ENCODE measurements at regions not wholly inside any gene's neighbourhood (a gene's known extent, or its start where the extent isn't known, plus 50 kb on each side); places are given as distances from the start of the nearest gene placed in this dataset.

DNA sequence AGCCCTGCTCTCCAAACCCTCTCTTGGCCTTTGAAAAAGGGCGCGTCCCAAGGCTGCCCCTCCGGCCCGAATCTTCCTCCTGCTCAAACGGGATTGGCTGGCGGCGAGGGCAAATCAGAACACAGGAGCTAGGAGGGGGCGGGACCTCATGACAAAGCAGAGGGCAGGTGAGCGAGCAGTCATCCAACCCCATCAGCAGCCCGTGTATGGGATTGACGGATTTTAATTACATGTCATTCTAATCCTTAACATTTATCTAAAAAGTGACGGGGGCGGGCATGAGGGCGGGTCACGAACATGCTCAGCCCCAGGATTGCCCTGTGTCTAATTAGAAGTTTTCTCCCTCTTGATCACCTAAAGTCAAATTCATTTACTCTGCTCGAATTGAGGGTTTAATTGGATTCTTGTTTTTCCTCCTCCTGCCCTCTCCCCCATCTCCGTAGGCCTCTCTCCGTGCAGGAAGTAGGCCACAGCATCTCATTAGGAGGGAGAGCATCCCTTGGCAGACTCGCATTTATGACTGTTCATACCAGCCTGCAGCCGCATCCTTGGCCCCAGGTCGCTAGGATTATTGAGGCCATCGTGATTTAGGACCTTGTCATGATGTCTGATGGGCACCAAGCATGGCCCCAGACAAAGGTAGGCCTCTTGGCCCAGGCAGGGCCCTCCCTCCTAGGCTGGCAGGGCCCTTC, 147.1 kb downstream of the CHST1 start:
- no peak for DNase-seq

DNA sequence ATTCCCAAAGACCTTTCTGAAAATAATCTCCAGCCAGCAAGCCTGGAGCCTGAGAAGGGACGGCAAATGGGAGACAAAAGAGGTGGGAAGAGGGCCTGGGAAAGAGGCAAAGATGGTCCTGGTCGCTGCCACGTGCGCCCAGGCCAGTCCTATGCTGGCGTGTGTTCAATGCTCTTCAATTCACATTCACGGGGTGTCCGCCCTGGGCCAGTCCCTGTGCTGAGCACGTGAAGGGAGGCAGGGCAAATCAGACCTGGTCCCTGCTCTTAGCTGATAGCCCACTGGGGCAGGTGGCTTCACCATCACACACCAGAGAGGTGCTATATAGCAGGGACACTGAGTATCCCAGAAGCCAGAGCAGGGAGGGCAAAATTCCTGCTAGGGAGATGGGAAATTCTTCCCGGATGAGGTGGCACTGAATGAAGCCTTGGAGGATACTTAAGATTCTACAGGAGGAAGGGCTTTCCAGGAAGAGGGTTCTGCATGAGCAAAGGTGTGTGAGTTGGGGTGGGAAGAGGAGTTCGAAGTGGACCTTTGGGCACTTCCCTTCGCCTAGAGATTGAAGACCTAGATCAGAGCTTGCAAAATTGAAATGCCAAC, 148.2 kb downstream of the CHST1 start:
- DNase-seq, result no peak

DNA sequence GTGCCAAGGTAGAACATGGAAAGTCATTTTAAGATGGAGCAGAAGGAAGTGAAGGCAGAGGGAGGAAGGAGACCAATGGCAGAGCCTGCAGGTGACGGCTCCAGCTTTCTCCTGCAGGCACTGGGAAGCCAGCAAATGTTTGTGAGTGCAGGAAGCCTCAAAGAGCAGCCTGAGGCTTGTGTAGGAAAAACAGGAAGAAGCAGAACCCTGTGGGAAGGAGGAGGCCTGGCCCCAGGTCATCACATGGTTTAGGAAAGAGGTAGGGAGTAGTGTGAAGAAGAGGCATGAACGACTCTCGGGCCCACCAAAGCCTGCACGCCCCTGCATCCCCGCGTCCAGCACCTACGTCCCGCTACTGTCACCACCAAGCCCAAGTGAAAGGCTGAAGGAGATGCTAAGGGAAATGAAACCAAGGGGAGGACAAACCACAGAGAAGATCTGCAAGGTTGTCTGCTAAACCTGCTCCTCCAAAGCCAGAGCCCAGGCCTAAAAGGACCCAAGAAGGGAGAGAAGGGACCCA, 151.5 kb downstream of the CHST1 start:
- no peak for DNase-seq

DNA sequence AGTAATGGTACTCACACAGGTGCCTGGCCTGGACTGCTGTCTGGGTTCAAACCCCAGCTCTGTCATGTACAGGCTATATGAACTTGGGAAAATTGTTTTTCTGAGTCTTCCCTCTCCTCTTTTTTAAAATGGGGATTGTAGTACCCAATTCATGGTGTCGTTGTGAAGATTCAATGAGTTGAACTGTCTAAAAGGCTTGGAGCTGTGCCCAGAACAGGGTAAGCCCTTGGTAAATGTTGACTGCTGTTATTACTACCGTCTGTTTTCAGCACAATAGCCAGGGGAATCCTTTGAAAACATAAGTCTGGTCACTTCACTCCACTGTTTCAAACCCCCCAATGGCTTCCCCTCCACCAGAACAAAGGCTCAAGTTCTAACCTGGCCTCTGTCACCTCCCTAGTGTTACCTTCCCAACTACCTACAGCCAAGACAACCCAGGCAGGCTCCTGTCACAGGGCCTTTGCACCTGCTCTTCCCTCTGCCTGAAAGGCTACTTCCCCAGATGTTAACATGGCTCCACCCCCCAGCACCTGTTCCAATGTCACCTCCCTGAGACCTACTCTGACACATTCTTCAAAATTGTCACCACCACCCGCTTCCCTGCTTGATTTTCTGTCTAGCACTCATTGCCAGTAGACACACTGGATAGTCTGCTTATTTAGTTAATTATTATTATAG, 152.8 kb downstream of the CHST1 start:
- no peak for DNase-seq

DNA sequence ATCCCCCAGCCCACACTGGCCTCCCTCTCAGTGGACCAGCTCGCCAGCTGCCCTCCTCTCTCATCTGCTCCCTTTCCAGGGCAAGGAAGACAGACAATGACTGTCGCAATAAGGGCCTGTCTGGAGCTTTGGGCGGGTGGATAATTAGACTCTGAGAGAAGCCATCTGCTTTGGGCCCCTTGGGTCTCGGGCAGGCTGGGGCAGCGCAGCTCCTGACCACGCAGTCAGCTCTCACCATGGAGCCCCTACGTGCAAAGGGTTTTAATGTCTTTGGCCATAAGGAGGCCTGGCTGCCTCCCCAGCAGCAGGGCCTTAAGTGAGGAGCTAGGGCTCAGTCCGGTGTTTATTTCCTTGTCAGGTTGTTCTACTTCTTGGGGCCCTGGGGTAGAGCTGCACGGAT, 153.9 kb downstream of the CHST1 start:
- DNase-seq, result no peak

DNA sequence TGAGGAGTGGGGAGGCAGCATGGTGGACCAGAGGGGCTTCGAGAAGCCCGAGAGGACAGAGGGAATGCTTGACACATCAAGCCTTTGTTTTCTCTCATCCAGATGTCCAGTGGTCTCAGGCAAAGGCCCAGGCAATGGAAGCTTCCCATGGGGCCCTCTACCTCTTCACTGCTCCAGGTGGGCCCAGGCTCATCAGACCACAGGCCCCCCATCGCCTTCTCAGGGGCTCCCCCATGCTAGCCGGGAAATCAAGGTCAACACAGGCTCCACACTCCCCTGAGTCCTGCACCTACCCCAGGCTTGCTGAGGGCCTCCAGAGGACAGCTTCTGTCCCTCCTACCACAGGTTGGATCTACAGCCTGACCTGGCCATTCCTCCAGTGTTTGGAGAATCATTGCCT, 157.5 kb downstream of the CHST1 start:
- no peak for DNase-seq

DNA sequence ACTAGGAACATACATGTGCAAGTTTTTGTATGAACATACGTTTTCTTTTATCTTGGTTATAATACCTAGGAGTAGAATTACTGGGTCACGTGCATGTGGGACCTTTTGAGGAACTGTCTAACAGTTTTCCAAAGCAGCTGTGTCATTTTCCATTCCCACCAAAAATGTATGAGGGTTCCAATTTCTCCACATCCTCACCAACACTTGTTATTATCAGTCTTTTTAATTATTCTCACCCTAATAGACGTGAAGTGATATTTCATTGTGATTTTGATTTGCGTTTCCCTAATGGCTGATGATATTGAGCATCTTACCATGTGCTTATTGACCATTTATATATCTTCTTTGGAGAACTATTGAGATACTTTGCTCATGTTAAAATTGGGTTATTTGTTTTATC, 162.1 kb downstream of the CHST1 start:
- no peak for DNase-seq

DNA sequence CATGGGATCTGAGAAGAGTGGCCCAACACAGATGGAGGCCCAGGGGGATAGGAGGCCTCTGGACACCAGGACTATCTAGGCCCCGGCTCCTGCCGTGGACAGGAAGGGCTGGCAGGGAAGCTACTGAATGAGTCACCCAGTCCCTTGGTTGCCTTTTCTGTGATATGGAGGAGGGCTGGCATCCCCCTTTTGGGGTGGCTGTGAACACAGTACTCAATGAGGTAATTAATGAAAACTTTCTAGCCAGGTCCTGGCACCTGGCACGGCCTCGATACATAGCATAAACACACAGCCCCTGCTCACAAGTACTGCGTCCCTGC, 163.2 kb downstream of the CHST1 start:
- no peak for DNase-seq

DNA sequence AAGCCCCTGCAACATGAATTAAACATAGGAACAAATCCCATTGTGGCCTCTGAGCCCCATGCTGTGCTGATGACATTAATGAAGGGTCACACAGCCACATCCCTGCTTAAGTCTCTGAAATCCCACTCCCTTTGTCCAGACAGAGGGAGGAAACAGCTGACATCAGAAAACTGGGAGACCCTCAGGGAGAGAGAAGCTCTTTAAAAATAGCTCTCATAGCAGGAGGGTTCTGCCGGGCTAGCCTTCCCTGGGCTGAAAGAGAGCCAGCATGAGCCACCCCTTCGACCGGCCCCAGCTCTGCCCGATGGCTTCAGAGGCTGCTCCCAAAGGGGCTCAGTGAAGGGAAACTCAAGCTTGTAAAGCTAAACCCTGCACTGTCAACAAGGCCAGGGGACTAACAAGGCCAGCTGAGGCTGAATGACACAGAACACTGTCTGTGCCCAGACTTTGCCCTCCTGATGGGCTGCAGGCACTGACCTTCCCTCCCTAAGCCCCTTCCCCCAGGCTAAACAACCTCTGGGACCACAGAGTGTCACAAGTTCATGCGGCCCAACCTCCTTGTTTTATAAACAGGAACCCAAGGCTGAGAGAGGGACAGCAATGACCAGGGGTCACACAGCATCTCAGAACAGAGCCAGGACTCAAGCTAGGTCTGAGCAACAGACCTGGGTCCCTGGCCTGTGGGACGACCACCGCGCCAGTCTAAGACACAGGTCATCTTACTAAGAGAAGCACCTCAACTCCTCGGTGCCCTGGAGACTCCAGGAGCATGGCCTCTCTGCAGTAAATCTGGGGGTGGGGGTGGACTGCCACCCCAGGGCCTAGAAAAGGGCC, 163.8 kb downstream of the CHST1 start:
- no peak for DNase-seq

DNA sequence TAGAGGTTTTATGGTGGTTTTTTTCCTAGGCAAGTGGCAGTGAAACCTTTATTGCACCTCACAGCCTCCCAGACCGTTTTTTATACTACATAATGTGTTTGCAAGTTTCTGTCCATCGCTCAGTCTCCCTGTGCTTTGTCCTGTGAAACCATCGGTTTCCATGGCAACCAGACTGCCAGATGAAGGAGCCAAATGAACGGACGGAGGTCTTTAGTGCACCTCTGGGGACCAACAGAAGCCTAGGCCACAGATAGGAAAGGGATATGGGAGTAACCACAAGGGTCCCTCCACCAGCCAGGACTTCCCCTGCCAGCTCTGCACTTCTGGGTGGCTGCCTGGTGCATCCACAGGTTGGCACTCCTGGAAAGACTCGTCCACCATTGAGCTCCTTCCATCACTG, 165.0 kb downstream of the CHST1 start:
- DNase-seq, result no peak

DNA sequence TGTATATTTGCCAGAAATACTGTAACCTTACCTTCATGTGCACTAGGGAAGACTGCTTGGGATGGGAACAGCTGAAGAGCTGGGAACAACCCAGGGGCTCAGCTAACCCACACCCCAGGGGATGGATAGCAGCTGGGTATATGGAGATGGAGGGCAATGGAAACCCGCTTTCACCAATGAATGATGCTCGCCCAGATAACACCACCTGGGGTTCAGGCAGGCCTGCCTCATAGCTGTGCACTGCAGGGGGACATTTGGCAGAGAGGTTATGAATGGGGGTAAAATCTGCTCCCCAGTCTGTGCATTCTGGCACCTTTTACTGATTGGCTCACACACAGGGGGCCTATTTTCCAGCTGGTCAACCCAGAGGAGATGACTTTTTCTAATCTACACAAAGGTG, 170.7 kb downstream of the CHST1 start:
- DNase-seq, result no peak

DNA sequence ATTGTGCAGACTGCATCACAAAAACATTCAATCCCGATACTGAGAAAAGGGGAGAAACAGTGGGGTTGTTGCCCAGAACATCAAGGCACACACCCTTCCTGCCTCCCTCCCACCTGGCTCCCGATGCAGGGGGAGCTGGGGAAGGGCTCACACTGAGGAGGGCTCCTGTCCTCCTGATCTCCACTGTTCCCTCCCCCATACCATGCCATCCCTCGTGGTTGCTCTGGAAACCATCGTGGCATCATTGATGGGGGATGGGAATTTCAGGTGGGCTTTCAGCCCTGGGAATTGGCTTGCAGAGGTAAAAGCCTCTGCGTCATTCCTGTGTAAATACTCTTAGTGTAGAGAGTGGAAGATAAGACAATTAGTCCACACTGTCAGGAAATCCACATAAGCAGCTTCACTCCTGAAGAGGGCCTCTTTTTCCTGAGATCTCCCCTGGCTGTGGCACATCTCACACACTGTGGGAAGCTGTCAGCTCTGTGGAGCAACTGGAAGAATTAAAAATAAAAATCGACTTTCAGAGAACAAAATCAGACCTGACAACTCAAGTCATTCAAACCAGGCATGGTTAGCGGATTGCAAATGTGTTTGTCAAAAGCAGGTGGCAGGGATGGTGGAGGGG, 176.0 kb downstream of the CHST1 start:
- DNase-seq, result no peak

DNA sequence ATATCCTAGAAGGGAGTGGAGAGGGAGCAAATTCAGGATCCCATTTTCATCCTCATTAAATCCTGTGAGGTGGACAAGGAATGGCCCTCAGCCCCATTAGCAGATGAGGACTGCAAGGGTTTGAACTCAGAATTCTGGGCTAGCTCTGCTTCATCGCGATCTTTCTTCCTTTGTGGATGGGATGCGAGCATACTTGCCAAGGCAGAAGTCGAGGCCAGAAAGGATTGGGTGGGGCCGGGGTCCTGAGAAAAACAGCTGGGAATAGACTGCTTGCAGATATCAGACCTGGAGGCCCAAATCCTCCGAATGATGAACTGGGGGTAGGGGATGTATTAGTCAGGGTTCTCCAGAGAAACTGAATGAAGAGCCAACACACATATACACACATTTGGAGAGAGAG, 179.0 kb downstream of the CHST1 start:
- DNase-seq, result no peak

DNA sequence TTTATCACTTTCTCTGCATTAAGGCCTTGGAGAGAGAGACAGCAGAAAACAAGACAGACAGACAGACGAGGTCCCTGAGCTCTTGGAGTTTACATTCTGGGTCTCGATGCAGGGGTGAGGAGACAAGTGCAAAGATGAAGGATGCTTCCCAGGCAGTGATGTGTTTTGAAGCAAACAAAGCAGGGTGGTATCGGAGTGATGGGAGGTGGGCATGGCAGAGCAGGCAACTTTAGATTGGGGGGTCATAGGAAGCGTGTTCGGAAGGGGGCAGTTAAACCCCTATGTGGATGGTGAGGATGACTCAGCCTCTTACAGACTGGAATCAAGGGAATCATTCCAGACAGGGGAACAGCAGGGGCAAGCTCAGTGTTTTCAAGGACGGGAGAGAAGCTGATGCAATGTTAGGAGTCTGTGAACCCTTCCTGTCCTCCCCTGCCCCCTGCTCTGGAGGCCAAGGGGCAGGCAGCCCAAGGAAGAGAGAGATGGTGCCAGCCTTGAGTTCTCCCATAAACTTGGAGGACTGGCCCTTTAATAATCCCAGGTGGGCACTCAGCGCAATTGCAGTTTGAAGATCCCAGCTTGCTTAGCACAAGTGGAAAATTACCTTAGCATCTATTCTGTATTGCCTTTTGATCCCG, 180.2 kb downstream of the CHST1 start:
- no peak for DNase-seq

DNA sequence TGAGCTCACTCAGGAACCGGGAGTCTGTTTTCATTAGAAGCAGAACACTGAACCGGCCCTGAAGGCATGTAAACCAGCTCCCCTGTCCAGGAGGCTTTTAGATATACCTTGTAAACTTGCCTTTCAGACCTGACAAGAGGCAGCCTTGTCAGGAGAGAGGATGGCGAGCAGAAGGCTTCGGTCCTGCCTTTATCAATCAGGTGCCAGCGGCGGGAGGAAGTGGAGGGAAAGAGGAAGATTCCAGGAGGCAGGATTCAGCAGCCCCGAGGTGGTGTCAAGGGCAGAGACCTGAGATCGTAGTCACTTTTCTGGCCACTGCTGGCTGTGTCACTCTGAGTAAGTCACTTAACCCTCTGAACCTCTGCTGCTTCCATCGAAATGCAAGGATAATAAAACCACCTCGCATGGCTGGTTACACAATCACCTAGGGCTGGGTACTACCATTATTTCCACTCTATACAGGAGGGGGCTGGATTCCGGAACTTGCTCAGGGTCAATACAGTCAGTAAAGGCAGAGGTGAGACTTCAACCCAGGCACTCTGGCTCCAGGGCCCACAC, 181.0 kb downstream of the CHST1 start:
- DNase-seq, result no peak

DNA sequence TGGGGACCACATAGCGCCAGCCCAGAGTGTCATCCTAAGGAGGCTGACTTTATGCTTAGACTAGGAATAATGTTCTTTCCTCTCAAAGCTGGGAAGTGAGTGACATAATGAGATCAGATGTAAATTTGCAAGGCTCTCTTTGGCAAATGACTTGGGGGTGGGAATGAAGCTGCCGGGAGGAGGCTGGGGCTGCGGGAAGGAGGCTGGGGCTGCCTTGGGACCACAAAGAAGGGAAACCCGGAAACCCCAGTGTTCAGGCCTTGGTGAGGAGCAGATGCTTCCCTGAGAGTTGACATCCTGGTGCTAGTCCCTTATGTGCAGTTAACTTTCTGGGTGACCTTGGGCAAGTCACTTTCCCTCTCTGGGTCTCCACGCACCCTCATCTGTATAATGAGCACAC, 182.0 kb downstream of the CHST1 start:
- no peak for DNase-seq

DNA sequence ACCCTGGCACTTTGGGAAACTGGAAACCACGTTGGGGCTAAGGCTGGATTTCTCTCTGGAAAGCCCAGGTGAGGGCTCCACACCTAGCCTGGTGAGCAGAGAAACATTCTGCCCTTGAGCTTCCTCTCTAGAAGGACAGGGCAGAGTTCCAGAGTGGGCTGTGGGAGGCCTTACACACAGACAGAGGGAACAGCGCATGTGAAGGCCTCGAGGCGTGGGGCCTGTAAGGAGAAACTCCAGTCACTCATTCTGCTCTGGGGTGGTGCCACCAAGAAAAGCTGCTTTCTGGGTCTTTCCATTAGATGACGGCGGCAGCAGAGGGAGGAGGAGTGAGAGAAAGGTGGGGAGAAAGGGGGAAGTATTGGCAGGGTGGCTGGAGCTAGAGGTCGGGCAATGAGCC, 183.1 kb downstream of the CHST1 start:
- DNase-seq, result no peak

DNA sequence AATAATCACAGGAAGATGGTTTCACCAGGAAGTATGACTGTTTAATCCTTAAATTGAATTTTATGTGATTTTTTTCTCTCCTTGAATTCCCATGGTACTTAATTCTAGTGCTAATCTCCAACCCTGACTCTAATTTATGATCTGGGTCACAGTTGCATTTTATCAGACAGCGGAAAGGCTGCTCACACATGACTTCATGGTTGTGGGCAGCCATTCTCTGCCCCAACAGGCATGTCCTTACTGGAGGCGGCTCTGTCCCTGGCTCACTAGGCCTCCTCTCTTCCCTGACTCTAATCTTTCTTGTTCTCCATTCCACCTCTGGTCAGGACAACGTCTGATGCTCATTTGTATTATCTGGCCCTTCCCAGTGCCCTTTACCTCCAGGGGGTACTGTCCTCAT, 184.4 kb downstream of the CHST1 start:
- DNase-seq, result no peak

DNA sequence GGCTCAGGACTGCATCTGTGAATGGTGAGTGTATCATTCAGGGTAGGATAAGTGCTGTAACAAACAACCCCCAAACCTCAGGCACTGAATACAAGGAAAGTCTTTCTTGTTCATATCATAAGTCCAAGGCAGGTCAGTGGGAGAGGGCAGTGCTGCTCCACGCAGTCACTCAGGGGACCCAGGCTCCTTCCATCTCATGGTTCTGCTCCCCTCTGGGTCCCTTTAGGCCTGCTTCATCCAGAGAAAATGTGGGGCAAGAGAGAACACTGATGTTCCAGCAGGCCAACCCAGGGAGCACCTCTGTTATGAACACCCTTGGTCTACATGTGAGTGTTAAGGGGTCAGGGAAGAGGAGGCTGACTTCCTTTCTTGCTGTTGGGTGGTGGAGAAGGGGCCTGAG, 187.8 kb downstream of the CHST1 start:
- no peak for DNase-seq

DNA sequence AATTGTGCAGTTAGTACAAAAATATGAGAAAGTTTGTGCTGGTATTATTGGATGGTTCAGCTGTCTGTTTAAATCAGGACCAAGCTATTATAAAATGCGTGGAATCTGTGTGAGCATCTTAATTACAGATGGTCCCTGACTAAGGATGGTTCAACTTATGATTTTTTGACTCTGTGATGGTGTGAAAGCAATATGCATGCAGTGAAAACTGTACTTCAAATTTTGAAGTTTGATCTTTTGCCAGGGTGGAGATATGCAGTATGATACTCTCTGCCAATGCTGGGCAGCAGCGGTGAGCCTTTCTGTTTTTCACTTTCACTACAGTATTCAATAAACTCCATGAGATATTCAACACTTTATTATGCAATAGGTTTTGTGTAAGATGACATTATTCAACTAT, 189.3 kb downstream of the CHST1 start:
- DNase-seq, result no peak

DNA sequence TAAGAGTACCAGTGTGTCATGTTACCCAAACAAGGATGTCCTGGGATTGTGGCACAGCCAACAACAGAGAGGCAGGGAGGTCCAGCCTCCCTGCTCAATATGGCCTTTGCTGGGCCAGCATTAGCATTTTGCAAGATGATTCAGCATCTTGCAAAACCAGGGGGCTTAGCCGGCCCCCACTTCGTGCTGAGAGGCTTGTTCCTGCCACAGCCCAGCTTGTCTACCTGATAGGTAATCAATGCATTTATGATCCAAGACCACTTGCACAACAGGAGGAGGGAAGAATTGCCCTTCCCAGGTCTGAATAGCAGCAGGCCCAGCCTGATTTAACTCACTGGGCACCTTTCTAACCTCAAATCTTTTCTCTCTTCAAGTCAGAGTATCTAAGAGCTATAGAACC, 189.0 kb upstream of the SYT13 start:
- DNase-seq, result no peak

DNA sequence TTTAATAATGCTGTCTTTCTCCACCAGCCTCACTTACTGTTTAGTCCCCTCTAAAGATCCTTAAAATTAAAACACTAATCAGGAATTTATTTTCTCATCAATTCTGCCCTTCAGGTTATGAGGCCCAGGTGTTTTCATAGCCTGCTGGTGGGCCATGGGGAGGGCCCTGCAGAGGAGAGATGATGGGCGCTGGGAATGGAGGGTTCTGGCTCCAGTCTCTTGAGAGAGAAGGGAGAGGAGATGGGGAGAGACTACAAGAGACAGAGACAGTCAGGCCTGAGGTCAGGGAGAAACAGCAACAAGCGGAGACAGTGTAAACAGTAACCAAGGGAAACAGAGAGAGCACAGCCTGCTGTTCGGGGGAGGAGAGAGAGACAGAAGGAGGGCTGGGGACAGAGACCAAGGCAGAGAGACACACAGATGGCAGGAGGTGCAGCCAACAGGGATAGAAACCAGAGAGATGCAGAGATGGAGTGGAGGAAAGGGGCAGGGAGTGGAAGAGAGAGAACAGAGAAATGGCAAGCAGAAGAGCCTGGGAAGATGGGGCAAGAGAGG, 187.3 kb upstream of the SYT13 start:
- DNase-seq, result no peak

All from activated naive CD4-positive, alpha-beta T cell treated with Interleukin-2 at 50 U/mL for 16 hours (primary cell).